Liver (tissue), 8 donors: ENCODE measurements at regions not wholly inside any gene's neighbourhood (a gene's known extent, or its start where the extent isn't known, plus 50 kb on each side); places are given as distances from the start of the nearest gene placed in this dataset.

Experiments used
- DNase-seq: peaks from one replicate; pipeline ENCODE4 v3.0.0-alpha.2; 2017; ENCODE audit warnings: low spot score
- H3K27ac ChIP-seq, 2 donors: one replicate each; pipeline ENCODE4 v1.7.0; 2013; ENCODE audit warnings: inconsistent platforms in 2 of 2, low read length in 2 of 2, control low read depth in 1 of 2, low read depth in 1 of 2, mild to moderate bottlenecking in 1 of 2
- H3K27me3 ChIP-seq, 4 donors: one replicate each; pipeline versions ENCODE4 v1.6.1 to v1.7.0; 2013; ENCODE audit warnings: low read length in 3 of 4, inconsistent platforms in 1 of 4, mild to moderate bottlenecking in 1 of 4, moderate library complexity in 1 of 4; ENCODE audit not compliant: control insufficient read depth in 4 of 4, insufficient read depth in 4 of 4
- H3K36me3 ChIP-seq, 4 donors: one replicate each; pipeline versions ENCODE4 v1.6.1 to v1.7.0; 2013; ENCODE audit warnings: low read length in 3 of 4, mild to moderate bottlenecking in 3 of 4, low read depth in 1 of 4, moderate library complexity in 1 of 4; ENCODE audit not compliant: control insufficient read depth in 4 of 4, insufficient read depth in 3 of 4
- H3K4me1 ChIP-seq, 4 donors: one replicate each; pipeline versions ENCODE4 v1.6.1 to v1.7.0; 2013; ENCODE audit warnings: low read length in 3 of 4, mild to moderate bottlenecking in 3 of 4, moderate library complexity in 1 of 4; ENCODE audit not compliant: control insufficient read depth in 4 of 4, insufficient read depth in 4 of 4
- H3K4me3 ChIP-seq, 3 donors: one replicate each; pipeline versions ENCODE4 v1.6.1 to v1.7.0; 2013; ENCODE audit warnings: low read length in 3 of 3, control low read depth in 1 of 3, low read depth in 1 of 3, mild to moderate bottlenecking in 1 of 3
- H3K9ac ChIP-seq, 2 donors: one replicate each; pipeline ENCODE4 v1.7.0; 2013; ENCODE audit warnings: low read length in 2 of 2, mild to moderate bottlenecking in 2 of 2, moderate library complexity in 2 of 2, control low read depth in 1 of 2, low read depth in 1 of 2
- H3K9me3 ChIP-seq, 4 donors: one replicate each; pipeline versions ENCODE4 v1.6.1 to v1.7.0; 2013; ENCODE audit warnings: low read length in 3 of 4; ENCODE audit not compliant: control insufficient read depth in 4 of 4
- EGR1 ChIP-seq, 2 donors: IDR thresholded peaks; 2 replicates each; pipeline ENCODE4 v1.6.1; 2016 to 2018; ENCODE audit warnings: antibody characterized with exemption in 2 of 2, low read depth in 2 of 2
- FOXA1 ChIP-seq: IDR thresholded peaks from 2 replicates; pipeline ENCODE4 v1.6.1; 2016; ENCODE audit warnings: antibody characterized with exemption
- FOXA2 ChIP-seq: IDR thresholded peaks from 2 replicates; pipeline ENCODE4 v1.6.1; 2016; ENCODE audit warnings: antibody characterized with exemption
- HNF4A ChIP-seq, 2 donors: conservative IDR thresholded peaks; 2 replicates each; pipeline ENCODE4 v1.6.1; 2016; ENCODE audit warnings: antibody characterized with exemption in 2 of 2, mild to moderate bottlenecking in 2 of 2
- HNF4G ChIP-seq: IDR thresholded peaks from 2 replicates; pipeline ENCODE4 v1.6.1; 2016; ENCODE audit warnings: antibody characterized with exemption
- JUND ChIP-seq, 2 donors: IDR thresholded peaks; 2 replicates each; pipeline ENCODE4 v1.6.1; 2016; ENCODE audit warnings: antibody characterized with exemption in 2 of 2
- NR2F2 ChIP-seq: IDR thresholded peaks from 2 replicates; pipeline ENCODE4 v1.6.1; 2016; ENCODE audit warnings: antibody characterized with exemption
- RAD21 ChIP-seq, 2 donors: IDR thresholded peaks; 2 replicates each; pipeline ENCODE4 v1.6.1; 2016; ENCODE audit warnings: antibody characterized with exemption in 2 of 2, mild to moderate bottlenecking in 2 of 2
- RXRA ChIP-seq, 2 donors: IDR thresholded peaks; 2 replicates each; pipeline ENCODE4 v1.6.1; 2017 to 2018; ENCODE audit warnings: antibody characterized with exemption in 2 of 2, mild to moderate bottlenecking in 1 of 2
- SP1 ChIP-seq: IDR thresholded peaks from 2 replicates; pipeline ENCODE4 v1.6.1; 2018; ENCODE audit warnings: antibody characterized with exemption, mild to moderate bottlenecking
- TAF1 ChIP-seq: conservative IDR thresholded peaks from 2 replicates; pipeline ENCODE4 v1.6.1; 2016; ENCODE audit warnings: antibody characterized with exemption, mild to moderate bottlenecking
- YY1 ChIP-seq: IDR thresholded peaks from 2 replicates; pipeline ENCODE4 v1.6.1; 2016; ENCODE audit warnings: antibody characterized with exemption, mild to moderate bottlenecking
- WGBS: extraction: QIAGEN DNeasy Blood & Tissue Kit; methylation state at CpG from one replicate; pipeline ENCODE4 v1.1.7; 2013; 5-methylcytosine and 5-hydroxymethylcytosine counted together
- TF ChIP-seq, protein P1 (sequence below): fragments of 150-350 bp; IDR thresholded peaks from 2 replicates; pipeline ENCODE4 v1.5.1; 2017; ENCODE audit warnings: improper control_type of control experiment, low read depth, low read length; ENCODE audit not compliant: missing input control
- TF ChIP-seq, protein P2 (sequence below): IDR thresholded peaks from 2 replicates; pipeline ENCODE4 v1.6.1; 2016; ENCODE audit warnings: antibody characterized with exemption
- TF ChIP-seq, protein P3 (sequence below): IDR thresholded peaks from 2 replicates; pipeline ENCODE4 v1.6.1; 2016; ENCODE audit warnings: antibody characterized with exemption, mild to moderate bottlenecking
- TF ChIP-seq, protein P4 (sequence below): IDR thresholded peaks from 2 replicates; pipeline ENCODE4 v1.6.1; 2016; ENCODE audit warnings: antibody characterized with exemption
- donor health status: healthy.
- donor health status: healthy.
- donor health status: healthy.
- donor health status: healthy.
- donor health status: healthy.

DNA sequence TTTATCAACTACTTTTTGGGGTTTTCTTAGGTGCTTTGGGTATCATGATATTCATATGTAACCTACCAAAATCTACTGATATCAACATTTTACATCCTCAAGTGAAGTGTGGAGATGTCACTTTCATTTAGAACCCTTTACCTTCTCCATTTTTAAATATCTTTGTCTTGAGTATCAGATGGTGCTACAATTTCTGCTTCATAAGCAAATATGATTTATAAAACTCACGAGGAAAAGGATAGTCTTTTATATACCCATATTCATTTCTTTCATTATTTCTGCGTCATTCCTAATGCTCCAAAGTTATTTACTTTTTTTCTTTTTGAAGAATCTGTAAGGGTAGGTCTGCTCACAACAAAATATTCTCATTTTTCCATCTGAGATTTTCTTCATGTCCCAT, 991.7 kb downstream of the CDH11 start (continued):
- TF ChIP-seq, protein P1, sequence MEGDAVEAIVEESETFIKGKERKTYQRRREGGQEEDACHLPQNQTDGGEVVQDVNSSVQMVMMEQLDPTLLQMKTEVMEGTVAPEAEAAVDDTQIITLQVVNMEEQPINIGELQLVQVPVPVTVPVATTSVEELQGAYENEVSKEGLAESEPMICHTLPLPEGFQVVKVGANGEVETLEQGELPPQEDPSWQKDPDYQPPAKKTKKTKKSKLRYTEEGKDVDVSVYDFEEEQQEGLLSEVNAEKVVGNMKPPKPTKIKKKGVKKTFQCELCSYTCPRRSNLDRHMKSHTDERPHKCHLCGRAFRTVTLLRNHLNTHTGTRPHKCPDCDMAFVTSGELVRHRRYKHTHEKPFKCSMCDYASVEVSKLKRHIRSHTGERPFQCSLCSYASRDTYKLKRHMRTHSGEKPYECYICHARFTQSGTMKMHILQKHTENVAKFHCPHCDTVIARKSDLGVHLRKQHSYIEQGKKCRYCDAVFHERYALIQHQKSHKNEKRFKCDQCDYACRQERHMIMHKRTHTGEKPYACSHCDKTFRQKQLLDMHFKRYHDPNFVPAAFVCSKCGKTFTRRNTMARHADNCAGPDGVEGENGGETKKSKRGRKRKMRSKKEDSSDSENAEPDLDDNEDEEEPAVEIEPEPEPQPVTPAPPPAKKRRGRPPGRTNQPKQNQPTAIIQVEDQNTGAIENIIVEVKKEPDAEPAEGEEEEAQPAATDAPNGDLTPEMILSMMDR, result no peak
- TF ChIP-seq FOXA1, result no peak
- TF ChIP-seq FOXA2, result no peak
- TF ChIP-seq RAD21 (IDR thresholded peaks at IDR 0.05), result no peak
- TF ChIP-seq HNF4G, result no peak

DNA sequence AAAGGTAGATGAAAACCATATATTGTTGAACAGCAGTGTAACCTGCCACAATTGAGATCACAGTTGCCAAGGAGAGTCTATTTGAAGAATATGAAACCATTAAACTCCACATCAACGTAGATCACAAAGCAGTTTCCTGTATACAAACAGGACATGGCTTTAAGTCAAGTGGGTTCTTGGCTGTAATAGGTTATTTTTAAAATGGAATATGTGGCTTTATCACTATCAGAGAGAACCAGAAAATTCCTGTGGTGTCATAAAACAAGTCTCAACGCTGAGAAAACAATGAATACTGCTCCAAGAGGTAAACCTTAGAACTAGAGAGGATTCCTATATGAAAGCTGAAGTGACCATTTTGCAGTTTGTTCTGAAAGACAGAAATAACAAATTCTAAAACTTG, 999.7 kb downstream of the CDH11 start:
- TF ChIP-seq FOXA2 (no peak), YY1 (no peak), JUND (IDR thresholded peaks at IDR 0.05) (no peak), TAF1 (no peak), SP1 (no peak), HNF4A (conservative IDR thresholded peaks at IDR 0.05) (no peak), NR2F2 (no peak), RXRA (IDR thresholded peaks at IDR 0.05) (no peak), HNF4G (no peak), EGR1 (IDR thresholded peaks at IDR 0.05; ENCODE audit: low read depth in 2 of 2) (no peak), FOXA1 (no peak)
- TF ChIP-seq, protein P2, sequence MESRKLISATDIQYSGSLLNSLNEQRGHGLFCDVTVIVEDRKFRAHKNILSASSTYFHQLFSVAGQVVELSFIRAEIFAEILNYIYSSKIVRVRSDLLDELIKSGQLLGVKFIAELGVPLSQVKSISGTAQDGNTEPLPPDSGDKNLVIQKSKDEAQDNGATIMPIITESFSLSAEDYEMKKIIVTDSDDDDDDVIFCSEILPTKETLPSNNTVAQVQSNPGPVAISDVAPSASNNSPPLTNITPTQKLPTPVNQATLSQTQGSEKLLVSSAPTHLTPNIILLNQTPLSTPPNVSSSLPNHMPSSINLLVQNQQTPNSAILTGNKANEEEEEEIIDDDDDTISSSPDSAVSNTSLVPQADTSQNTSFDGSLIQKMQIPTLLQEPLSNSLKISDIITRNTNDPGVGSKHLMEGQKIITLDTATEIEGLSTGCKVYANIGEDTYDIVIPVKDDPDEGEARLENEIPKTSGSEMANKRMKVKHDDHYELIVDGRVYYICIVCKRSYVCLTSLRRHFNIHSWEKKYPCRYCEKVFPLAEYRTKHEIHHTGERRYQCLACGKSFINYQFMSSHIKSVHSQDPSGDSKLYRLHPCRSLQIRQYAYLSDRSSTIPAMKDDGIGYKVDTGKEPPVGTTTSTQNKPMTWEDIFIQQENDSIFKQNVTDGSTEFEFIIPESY, result no peak
- TF ChIP-seq, protein P3, sequence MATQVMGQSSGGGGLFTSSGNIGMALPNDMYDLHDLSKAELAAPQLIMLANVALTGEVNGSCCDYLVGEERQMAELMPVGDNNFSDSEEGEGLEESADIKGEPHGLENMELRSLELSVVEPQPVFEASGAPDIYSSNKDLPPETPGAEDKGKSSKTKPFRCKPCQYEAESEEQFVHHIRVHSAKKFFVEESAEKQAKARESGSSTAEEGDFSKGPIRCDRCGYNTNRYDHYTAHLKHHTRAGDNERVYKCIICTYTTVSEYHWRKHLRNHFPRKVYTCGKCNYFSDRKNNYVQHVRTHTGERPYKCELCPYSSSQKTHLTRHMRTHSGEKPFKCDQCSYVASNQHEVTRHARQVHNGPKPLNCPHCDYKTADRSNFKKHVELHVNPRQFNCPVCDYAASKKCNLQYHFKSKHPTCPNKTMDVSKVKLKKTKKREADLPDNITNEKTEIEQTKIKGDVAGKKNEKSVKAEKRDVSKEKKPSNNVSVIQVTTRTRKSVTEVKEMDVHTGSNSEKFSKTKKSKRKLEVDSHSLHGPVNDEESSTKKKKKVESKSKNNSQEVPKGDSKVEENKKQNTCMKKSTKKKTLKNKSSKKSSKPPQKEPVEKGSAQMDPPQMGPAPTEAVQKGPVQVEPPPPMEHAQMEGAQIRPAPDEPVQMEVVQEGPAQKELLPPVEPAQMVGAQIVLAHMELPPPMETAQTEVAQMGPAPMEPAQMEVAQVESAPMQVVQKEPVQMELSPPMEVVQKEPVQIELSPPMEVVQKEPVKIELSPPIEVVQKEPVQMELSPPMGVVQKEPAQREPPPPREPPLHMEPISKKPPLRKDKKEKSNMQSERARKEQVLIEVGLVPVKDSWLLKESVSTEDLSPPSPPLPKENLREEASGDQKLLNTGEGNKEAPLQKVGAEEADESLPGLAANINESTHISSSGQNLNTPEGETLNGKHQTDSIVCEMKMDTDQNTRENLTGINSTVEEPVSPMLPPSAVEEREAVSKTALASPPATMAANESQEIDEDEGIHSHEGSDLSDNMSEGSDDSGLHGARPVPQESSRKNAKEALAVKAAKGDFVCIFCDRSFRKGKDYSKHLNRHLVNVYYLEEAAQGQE, result no peak
- TF ChIP-seq, protein P4, sequence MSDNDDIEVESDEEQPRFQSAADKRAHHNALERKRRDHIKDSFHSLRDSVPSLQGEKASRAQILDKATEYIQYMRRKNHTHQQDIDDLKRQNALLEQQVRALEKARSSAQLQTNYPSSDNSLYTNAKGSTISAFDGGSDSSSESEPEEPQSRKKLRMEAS, result no peak
- TF ChIP-seq, protein P1, result no peak
- Histone ChIP-seq H3K9ac (no peak overlapping the region), H3K9me3 (no peaks in the 10 kb centered on the region), H3K27ac (no peak overlapping the region), H3K27me3 (no peaks in the 10 kb centered on the region), H3K4me1 (no peaks in the 10 kb centered on the region), H3K4me3 (no peak overlapping the region), H3K36me3 (no peaks in the 10 kb centered on the region)
- 45% methylated on average over 2 of the region's 2 CpGs for WGBS
- DNase-seq, result no peak
